ENCODE measurements at regions not wholly inside any gene's neighbourhood (a gene's known extent, or its start where the extent isn't known, plus 50 kb on each side); places are given as distances from the start of the nearest gene placed in this dataset.

DNA sequence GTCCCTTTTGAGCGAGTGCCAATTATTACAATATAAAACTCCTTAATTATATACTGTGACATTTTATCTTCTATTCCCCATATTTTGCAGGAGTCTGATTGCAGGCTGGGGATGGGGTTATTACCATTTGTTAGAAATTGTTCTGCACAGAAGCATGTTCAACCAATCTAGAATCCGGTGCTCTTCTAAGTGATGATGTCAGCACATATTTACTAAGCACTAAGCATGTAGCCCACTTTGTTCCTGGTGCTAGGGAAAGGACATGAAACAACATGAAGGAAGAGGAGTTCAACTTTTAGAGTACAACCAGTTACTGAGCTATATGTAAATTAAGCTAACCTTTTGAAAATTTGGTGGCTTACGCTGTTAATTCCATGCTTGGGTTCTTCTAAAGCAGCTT lies 52.8 kb upstream of the IL1RAPL2 start:
- intact Hi-C loops (cut with micrococcal nuclease; ENCODE audit: unreplicated experiment) (no loop called here), in situ Hi-C loops (cut with HindIII; ENCODE audit: extremely low pct_ligation_motif_present, low pct_unique_long_range_greater_than_20kb) (no loop called here)
- Histone ChIP-seq H3K36me3 (replicated peaks in 1 of 2; ENCODE audit: control insufficient read depth in 1 of 2, insufficient read depth in 2 of 2, low read length in 2 of 2) (no peaks in the 10 kb centered on the region), H3K4me3 (replicated peaks in 1 of 3; ENCODE audit: insufficient read depth in 1 of 3, low read depth in 2 of 3, low read length in 3 of 3) (no peak overlapping the region), H3K9me3 (ENCODE audit: low read length) (no peaks in the 10 kb centered on the region), H3K4me1 (ENCODE audit: insufficient read depth, low read length) (no peaks in the 10 kb centered on the region), H4K20me1 (ENCODE audit: insufficient read depth, low read length) (no peaks in the 10 kb centered on the region), H3K27me3 (ENCODE audit: control insufficient read depth in 1 of 2, insufficient read depth in 2 of 2, low read length in 2 of 2) (no peaks in the 10 kb centered on the region), H3K9ac (ENCODE audit: insufficient read depth, low read depth, low read length) (no peak overlapping the region), H3K79me2 (ENCODE audit: insufficient read depth, low read length) (no peaks in the 10 kb centered on the region), H2AFZ (ENCODE audit: low read length) (no peak overlapping the region), H3K4me2 (ENCODE audit: low read depth, low read length) (no peak overlapping the region), H3K27ac (ENCODE audit: extremely low read length, insufficient read depth, low read length) (no peak overlapping the region)
- FAIRE-seq (no peak), DNase-seq (ENCODE audit: low spot score) (no peak), ATAC-seq (no peak)
- TF ChIP-seq, protein P1, sequence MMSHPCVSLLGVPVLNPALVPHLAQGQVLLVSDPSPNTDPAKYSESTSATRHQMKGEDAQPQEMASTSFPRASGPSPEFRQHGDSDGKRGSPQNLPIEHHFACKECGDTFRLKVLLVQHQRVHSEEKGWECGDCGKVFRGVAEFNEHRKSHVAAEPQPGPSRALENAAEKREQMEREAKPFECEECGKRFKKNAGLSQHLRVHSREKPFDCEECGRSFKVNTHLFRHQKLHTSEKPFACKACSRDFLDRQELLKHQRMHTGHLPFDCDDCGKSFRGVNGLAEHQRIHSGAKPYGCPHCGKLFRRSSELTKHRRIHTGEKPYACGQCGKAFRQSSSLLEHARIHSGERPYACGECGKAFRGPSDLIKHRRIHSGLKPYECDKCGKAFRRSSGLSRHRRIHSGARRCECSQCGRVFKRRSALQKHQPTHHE (CRISPR knock-in tag; IDR thresholded peaks at IDR 0.05; ENCODE audit: borderline replicate concordance), result no peak
- TF ChIP-seq MAFF (IDR thresholded peaks at IDR 0.05; ENCODE audit: low read depth, low read length), result peak; percentile 78
- TF ChIP-seq MAFK (conservative IDR thresholded peaks at IDR 0.05 in 1 of 2, IDR thresholded peaks at IDR 0.05 in 1 of 2; ENCODE audit: low read length in 2 of 2), result peak; percentile 57 to 82; a peak in 3 of 4 replicates
- WGBS (ENCODE audit: low lambda C conversion rate), result 9% methylated on average over 3 of the region's 3 CpGs
- ChIA-PET POLR2A (no interaction called here), CTCF (ENCODE audit: low intra/inter-chr PET ratio, low total read pairs) (no interaction called here)
- no TSS peak for BruUV-seq (replicated peaks)

- Histone ChIP-seq H3K4me1 (ENCODE audit: insufficient read depth, low read length) (no peaks in the 10 kb centered on the region), H3K9ac (ENCODE audit: insufficient read depth, low read depth, low read length) (no peak overlapping the region), H2AFZ (ENCODE audit: low read length) (no peak overlapping the region), H4K20me1 (ENCODE audit: insufficient read depth, low read length) (no peaks in the 10 kb centered on the region), H3K27ac (ENCODE audit: extremely low read length, insufficient read depth, low read length) (no peak overlapping the region), H3K4me2 (ENCODE audit: low read depth, low read length) (no peak overlapping the region), H3K4me3 (replicated peaks in 1 of 3; ENCODE audit: insufficient read depth in 1 of 3, low read depth in 2 of 3, low read length in 3 of 3) (no peak overlapping the region), H3K36me3 (replicated peaks in 1 of 2; ENCODE audit: control insufficient read depth in 1 of 2, insufficient read depth in 2 of 2, low read length in 2 of 2) (no peaks in the 10 kb centered on the region), H3K79me2 (ENCODE audit: insufficient read depth, low read length) (no peaks in the 10 kb centered on the region), H3K9me3 (ENCODE audit: low read length) (no peaks in the 10 kb centered on the region), H3K27me3 (ENCODE audit: control insufficient read depth in 1 of 2, insufficient read depth in 2 of 2, low read length in 2 of 2) (no peaks in the 10 kb centered on the region)
- DNase-seq (ENCODE audit: low spot score) (no peak), FAIRE-seq (no peak), ATAC-seq (no peak)
- no TSS peak for BruUV-seq (replicated peaks)
- in situ Hi-C loops (cut with HindIII; ENCODE audit: extremely low pct_ligation_motif_present, low pct_unique_long_range_greater_than_20kb), result no loop called here
- intact Hi-C loops (cut with micrococcal nuclease; ENCODE audit: unreplicated experiment), result no loop called here
- POLR2A ChIA-PET, result no interaction called here
- 0% methylated on average over 2 of the region's 2 CpGs for WGBS (ENCODE audit: low lambda C conversion rate)
- CTCF ChIA-PET (ENCODE audit: low intra/inter-chr PET ratio, low total read pairs), result no interaction called here
- TF ChIP-seq HES4 (CRISPR knock-in tag; IDR thresholded peaks at IDR 0.05; ENCODE audit: borderline replicate concordance) (no peak), MATR3 (CRISPR knock-in tag; IDR thresholded peaks at IDR 0.05) (no peak), ATAD3A (CRISPR knock-in tag; IDR thresholded peaks at IDR 0.05) (no peak), ATM (IDR thresholded peaks at IDR 0.05; ENCODE audit: borderline replicate concordance) (no peak), KLF13 (CRISPR knock-in tag; IDR thresholded peaks at IDR 0.05) (no peak), ZNF616 (CRISPR knock-in tag; IDR thresholded peaks at IDR 0.05; ENCODE audit: low read depth) (no peak), MYC (CRISPR knock-in tag; IDR thresholded peaks at IDR 0.05; ENCODE audit: borderline replicate concordance) (no peak), MED1 (CRISPR knock-in tag; IDR thresholded peaks at IDR 0.05) (no peak), SP5 (CRISPR knock-in tag; IDR thresholded peaks at IDR 0.05; ENCODE audit: borderline replicate concordance, low read depth) (no peak)
- TF ChIP-seq, protein P2, sequence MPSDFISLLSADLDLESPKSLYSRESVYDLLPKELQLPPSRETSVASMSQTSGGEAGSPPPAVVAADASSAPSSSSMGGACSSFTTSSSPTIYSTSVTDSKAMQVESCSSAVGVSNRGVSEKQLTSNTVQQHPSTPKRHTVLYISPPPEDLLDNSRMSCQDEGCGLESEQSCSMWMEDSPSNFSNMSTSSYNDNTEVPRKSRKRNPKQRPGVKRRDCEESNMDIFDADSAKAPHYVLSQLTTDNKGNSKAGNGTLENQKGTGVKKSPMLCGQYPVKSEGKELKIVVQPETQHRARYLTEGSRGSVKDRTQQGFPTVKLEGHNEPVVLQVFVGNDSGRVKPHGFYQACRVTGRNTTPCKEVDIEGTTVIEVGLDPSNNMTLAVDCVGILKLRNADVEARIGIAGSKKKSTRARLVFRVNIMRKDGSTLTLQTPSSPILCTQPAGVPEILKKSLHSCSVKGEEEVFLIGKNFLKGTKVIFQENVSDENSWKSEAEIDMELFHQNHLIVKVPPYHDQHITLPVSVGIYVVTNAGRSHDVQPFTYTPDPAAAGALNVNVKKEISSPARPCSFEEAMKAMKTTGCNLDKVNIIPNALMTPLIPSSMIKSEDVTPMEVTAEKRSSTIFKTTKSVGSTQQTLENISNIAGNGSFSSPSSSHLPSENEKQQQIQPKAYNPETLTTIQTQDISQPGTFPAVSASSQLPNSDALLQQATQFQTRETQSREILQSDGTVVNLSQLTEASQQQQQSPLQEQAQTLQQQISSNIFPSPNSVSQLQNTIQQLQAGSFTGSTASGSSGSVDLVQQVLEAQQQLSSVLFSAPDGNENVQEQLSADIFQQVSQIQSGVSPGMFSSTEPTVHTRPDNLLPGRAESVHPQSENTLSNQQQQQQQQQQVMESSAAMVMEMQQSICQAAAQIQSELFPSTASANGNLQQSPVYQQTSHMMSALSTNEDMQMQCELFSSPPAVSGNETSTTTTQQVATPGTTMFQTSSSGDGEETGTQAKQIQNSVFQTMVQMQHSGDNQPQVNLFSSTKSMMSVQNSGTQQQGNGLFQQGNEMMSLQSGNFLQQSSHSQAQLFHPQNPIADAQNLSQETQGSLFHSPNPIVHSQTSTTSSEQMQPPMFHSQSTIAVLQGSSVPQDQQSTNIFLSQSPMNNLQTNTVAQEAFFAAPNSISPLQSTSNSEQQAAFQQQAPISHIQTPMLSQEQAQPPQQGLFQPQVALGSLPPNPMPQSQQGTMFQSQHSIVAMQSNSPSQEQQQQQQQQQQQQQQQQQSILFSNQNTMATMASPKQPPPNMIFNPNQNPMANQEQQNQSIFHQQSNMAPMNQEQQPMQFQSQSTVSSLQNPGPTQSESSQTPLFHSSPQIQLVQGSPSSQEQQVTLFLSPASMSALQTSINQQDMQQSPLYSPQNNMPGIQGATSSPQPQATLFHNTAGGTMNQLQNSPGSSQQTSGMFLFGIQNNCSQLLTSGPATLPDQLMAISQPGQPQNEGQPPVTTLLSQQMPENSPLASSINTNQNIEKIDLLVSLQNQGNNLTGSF (CRISPR knock-in tag; IDR thresholded peaks at IDR 0.05), result no peak
- TF ChIP-seq, protein P3, sequence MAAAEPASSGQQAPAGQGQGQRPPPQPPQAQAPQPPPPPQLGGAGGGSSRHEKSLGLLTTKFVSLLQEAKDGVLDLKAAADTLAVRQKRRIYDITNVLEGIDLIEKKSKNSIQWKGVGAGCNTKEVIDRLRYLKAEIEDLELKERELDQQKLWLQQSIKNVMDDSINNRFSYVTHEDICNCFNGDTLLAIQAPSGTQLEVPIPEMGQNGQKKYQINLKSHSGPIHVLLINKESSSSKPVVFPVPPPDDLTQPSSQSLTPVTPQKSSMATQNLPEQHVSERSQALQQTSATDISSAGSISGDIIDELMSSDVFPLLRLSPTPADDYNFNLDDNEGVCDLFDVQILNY (CRISPR knock-in tag; conservative IDR thresholded peaks at IDR 0.05), result no peak
These were observed 55.2 kb upstream of the IL1RAPL2 start for GRCh38 chrX:104510801-104511200.
